H9 (cell line): ENCODE measurements at regions not wholly inside any gene's neighbourhood (a gene's known extent, or its start where the extent isn't known, plus 50 kb on each side); places are given as distances from the start of the nearest gene placed in this dataset.
"Not testable (repeated sequence)": the region's sequence is repeated elsewhere in the genome, so short reads cannot be mapped to it uniquely, and the experiment has no call there.

Experiments
- DNase-seq: peaks from one replicate; pipeline ENCODE4 v3.0.0-alpha.2; 2017
- H2AFZ ChIP-seq: one replicate; pipeline ENCODE4 v1.6.1; 2013; ENCODE audit warnings: mild to moderate bottlenecking, low read length, control low read depth, moderate library complexity
- H2AK5ac ChIP-seq: 2 replicates; pipeline ENCODE4 v1.6.1; 2013; ENCODE audit warnings: low read length, control low read depth, mixed read lengths; ENCODE audit not compliant: insufficient read length
- H2BK120ac ChIP-seq: one replicate; pipeline ENCODE4 v1.6.1; 2013; ENCODE audit warnings: low read depth, mild to moderate bottlenecking, low read length, control low read depth, inconsistent platforms; ENCODE audit not compliant: poor library complexity, severe bottlenecking
- H2BK12ac ChIP-seq: 2 replicates; pipeline ENCODE4 v1.6.1; 2013; ENCODE audit warnings: low read length, control low read depth, mixed read lengths, low read depth; ENCODE audit not compliant: insufficient read length
- H2BK15ac ChIP-seq: 2 replicates; pipeline ENCODE4 v1.6.1; 2013; ENCODE audit warnings: low read depth, low read length, control low read depth
- H2BK20ac ChIP-seq: one replicate; pipeline ENCODE4 v1.6.1; 2013; ENCODE audit warnings: low read depth, mild to moderate bottlenecking, low read length, control low read depth, inconsistent platforms; ENCODE audit not compliant: poor library complexity, severe bottlenecking
- H2BK5ac ChIP-seq: 2 replicates; pipeline ENCODE4 v1.6.1; 2013; ENCODE audit warnings: low read length, control low read depth, mixed read lengths; ENCODE audit not compliant: insufficient read length
- H3K14ac ChIP-seq: 2 replicates; pipeline ENCODE4 v1.6.1; 2013; ENCODE audit warnings: low read length, control low read depth; ENCODE audit not compliant: insufficient read depth
- H3K18ac ChIP-seq: 2 replicates; pipeline ENCODE4 v1.6.1; 2013; ENCODE audit warnings: low read depth, mild to moderate bottlenecking, mixed read lengths, low read length, control low read depth; ENCODE audit not compliant: insufficient read length
- H3K23ac ChIP-seq: 2 replicates; pipeline ENCODE4 v1.6.1; 2013; ENCODE audit warnings: low read length, control low read depth, mixed read lengths, low read depth; ENCODE audit not compliant: insufficient read length
- H3K23me2 ChIP-seq: 2 replicates; pipeline ENCODE4 v1.6.1; 2013; ENCODE audit warnings: low read depth, mild to moderate bottlenecking, mixed read lengths, low read length, control low read depth; ENCODE audit not compliant: insufficient read length, poor library complexity, severe bottlenecking
- H3K27ac ChIP-seq: 2 replicates; pipeline ENCODE4 v1.5.1; 2013; ENCODE audit warnings: low read length, control low read depth, mixed read lengths, low read depth; ENCODE audit not compliant: insufficient read length
- H3K27me3 ChIP-seq: 2 replicates; pipeline ENCODE4 v1.6.1; 2013; ENCODE audit warnings: low read length, control low read depth, inconsistent platforms; ENCODE audit not compliant: insufficient read depth
- H3K4ac ChIP-seq: 2 replicates; pipeline ENCODE4 v1.6.1; 2013; ENCODE audit warnings: low read depth, mild to moderate bottlenecking, control low read depth, inconsistent platforms, low read length, moderate library complexity
- H3K4me1 ChIP-seq: 2 replicates; pipeline ENCODE4 v1.6.1; 2013; ENCODE audit warnings: low read length, control low read depth, inconsistent platforms; ENCODE audit not compliant: insufficient read depth
- H3K4me2 ChIP-seq: 2 replicates; pipeline ENCODE4 v1.6.1; 2013; ENCODE audit warnings: low read length, control low read depth, mixed read lengths; ENCODE audit not compliant: insufficient read length, insufficient read depth
- H3K56ac ChIP-seq: 2 replicates; pipeline ENCODE4 v1.6.1; 2013; ENCODE audit warnings: low read depth, mild to moderate bottlenecking, mixed read lengths, low read length, control low read depth; ENCODE audit not compliant: insufficient read length
- H3K79me1 ChIP-seq: 2 replicates; pipeline ENCODE4 v1.6.1; 2013; ENCODE audit warnings: low read depth, mild to moderate bottlenecking, moderate library complexity, low read length, control low read depth, inconsistent platforms; ENCODE audit not compliant: insufficient read depth, poor library complexity, severe bottlenecking
- H3K79me2 ChIP-seq: 2 replicates; pipeline ENCODE4 v1.6.1; 2013; ENCODE audit warnings: low read length, control low read depth, inconsistent platforms; ENCODE audit not compliant: insufficient read depth
- H3K9ac ChIP-seq: 2 replicates; pipeline ENCODE4 v1.6.1; 2013; ENCODE audit warnings: low read length, control low read depth, mixed read lengths; ENCODE audit not compliant: insufficient read length; ENCODE audit errors: extremely low read depth
- H3K9me3 ChIP-seq: one replicate; pipeline ENCODE4 v1.6.1; 2013; ENCODE audit warnings: low read depth, low read length, inconsistent platforms; ENCODE audit not compliant: control insufficient read depth
- H3T11ph ChIP-seq: one replicate; pipeline ENCODE4 v1.6.1; 2013; ENCODE audit warnings: mild to moderate bottlenecking, low read length, control low read depth, inconsistent platforms
- H4K20me1 ChIP-seq: one replicate; pipeline ENCODE4 v1.6.1; 2013; ENCODE audit not compliant: control insufficient read depth, insufficient read length, insufficient read depth
- H4K5ac ChIP-seq: 2 replicates; pipeline ENCODE4 v1.6.1; 2013; ENCODE audit warnings: low read depth, mild to moderate bottlenecking, mixed read lengths, low read length, control low read depth; ENCODE audit not compliant: insufficient read length
- H4K8ac ChIP-seq: replicated peaks from 2 replicates; pipeline ENCODE4 v1.6.1; 2013; ENCODE audit warnings: low read length, control low read depth, mixed read lengths, low read depth; ENCODE audit not compliant: insufficient read length
- H4K91ac ChIP-seq: 2 replicates; pipeline ENCODE4 v1.6.1; 2013; ENCODE audit warnings: low read depth, mild to moderate bottlenecking, moderate library complexity, mixed read lengths, low read length, control low read depth; ENCODE audit not compliant: insufficient read length
- H3K27ac Mint-ChIP-seq, 3 experiments: 2 replicates in 2 of 3; 3 replicates in 1 of 3; pipeline ENCODE4 v1.8.0; 2020 to 2021; ENCODE audit warnings: mixed read lengths in 3 of 3, mild to moderate bottlenecking in 1 of 3, moderate library complexity in 1 of 3
- H3K27me3 Mint-ChIP-seq: 2 replicates; pipeline ENCODE4 v1.8.0; 2021; ENCODE audit warnings: low read depth, mild to moderate bottlenecking, moderate library complexity, mixed read lengths
- H3K36me3 Mint-ChIP-seq, 3 experiments: 2 replicates in 2 of 3; 3 replicates in 1 of 3; pipeline ENCODE4 v1.8.0; 2020 to 2021; ENCODE audit warnings: low read depth in 3 of 3, mixed read lengths in 3 of 3; ENCODE audit not compliant: insufficient read depth in 1 of 3
- H3K4me1 Mint-ChIP-seq, 2 experiments: 2 replicates each; pipeline ENCODE4 v1.8.0; 2020; ENCODE audit warnings: mixed read lengths in 2 of 2
- H3K4me3 Mint-ChIP-seq, 2 experiments: 2 replicates in 1 of 2; 3 replicates in 1 of 2; pipeline ENCODE4 v1.8.0; 2020 to 2021; ENCODE audit warnings: mild to moderate bottlenecking in 2 of 2, mixed read lengths in 2 of 2, moderate library complexity in 1 of 2
- H3K9me3 Mint-ChIP-seq, 2 experiments: 2 replicates in 1 of 2; 3 replicates in 1 of 2; pipeline ENCODE4 v1.8.0; 2020; ENCODE audit warnings: mild to moderate bottlenecking in 2 of 2, mixed read lengths in 2 of 2, moderate library complexity in 1 of 2
- WGBS: extraction: QIAGEN DNeasy Blood & Tissue Kit; methylation state at CpG from one replicate; pipeline ENCODE4 v1.1.7; 2013; ENCODE audit warnings: missing lambda C conversion rate, low lambda C conversion rate, mixed read lengths; ENCODE audit not compliant: insufficient read length; ENCODE audit errors: extremely low coverage; 5-methylcytosine and 5-hydroxymethylcytosine counted together
- TF ChIP-seq, protein P1 (sequence below): fragments of 200-600 bp; sonication (generic); conservative IDR thresholded peaks from 3 replicates; pipeline ENCODE4 v1.8.0; 2021; ENCODE audit warnings: antibody characterized with exemption, mild to moderate bottlenecking

- H3K4ac ChIP-seq: no peak overlapping the region
- no peak overlapping the region for H4K8ac ChIP-seq
- no peak overlapping the region for H3K23ac ChIP-seq
- H2BK15ac ChIP-seq: no peak overlapping the region
- no peak overlapping the region for H4K91ac ChIP-seq
- H2BK12ac ChIP-seq: no peak overlapping the region
- no peaks in the 10 kb centered on the region for H3K79me1 ChIP-seq
- no peak overlapping the region for H3K27ac Mint-ChIP-seq
- H3K36me3 Mint-ChIP-seq: no peaks in the 10 kb centered on the region
- no CpG with 5 or more reads among the region's 3 CpGs for WGBS
- H3K4me1 Mint-ChIP-seq: peaks cover 0 to 3% of the 10 kb centered on the region in 2 experiments; a peak in 2 of 4 replicates
- no peaks in the 10 kb centered on the region; a peak in 3 of 5 replicates for H3K9me3 Mint-ChIP-seq
- no peaks in the 10 kb centered on the region; the same call in 1 of the 2 replicates for H3K27me3 Mint-ChIP-seq
- TF ChIP-seq, protein P1, sequence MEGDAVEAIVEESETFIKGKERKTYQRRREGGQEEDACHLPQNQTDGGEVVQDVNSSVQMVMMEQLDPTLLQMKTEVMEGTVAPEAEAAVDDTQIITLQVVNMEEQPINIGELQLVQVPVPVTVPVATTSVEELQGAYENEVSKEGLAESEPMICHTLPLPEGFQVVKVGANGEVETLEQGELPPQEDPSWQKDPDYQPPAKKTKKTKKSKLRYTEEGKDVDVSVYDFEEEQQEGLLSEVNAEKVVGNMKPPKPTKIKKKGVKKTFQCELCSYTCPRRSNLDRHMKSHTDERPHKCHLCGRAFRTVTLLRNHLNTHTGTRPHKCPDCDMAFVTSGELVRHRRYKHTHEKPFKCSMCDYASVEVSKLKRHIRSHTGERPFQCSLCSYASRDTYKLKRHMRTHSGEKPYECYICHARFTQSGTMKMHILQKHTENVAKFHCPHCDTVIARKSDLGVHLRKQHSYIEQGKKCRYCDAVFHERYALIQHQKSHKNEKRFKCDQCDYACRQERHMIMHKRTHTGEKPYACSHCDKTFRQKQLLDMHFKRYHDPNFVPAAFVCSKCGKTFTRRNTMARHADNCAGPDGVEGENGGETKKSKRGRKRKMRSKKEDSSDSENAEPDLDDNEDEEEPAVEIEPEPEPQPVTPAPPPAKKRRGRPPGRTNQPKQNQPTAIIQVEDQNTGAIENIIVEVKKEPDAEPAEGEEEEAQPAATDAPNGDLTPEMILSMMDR: no peak
- H3K27ac ChIP-seq: no peak overlapping the region
- no peak overlapping the region for H3K4me2 ChIP-seq
- H3K4me3 Mint-ChIP-seq: no peak overlapping the region
- H3T11ph ChIP-seq: no peak overlapping the region
- H2AFZ ChIP-seq: no peak overlapping the region
- no peaks in the 10 kb centered on the region for H4K20me1 ChIP-seq
- no peaks in the 10 kb centered on the region for H3K9me3 ChIP-seq
- H3K27me3 ChIP-seq: no peaks in the 10 kb centered on the region
- H3K14ac ChIP-seq: no peak overlapping the region
- no peaks in the 10 kb centered on the region for H3K4me1 ChIP-seq
- H3K56ac ChIP-seq: no peak overlapping the region
- no peak overlapping the region for H3K18ac ChIP-seq
- no peaks in the 10 kb centered on the region for H3K79me2 ChIP-seq
- no peak overlapping the region for H2BK5ac ChIP-seq
- no peak overlapping the region for H2BK120ac ChIP-seq
- no peak overlapping the region for H4K5ac ChIP-seq
- H3K23me2 ChIP-seq: no peaks in the 10 kb centered on the region
- no peak for DNase-seq
- H2AK5ac ChIP-seq: no peak overlapping the region
- no peak overlapping the region for H2BK20ac ChIP-seq
- H3K9ac ChIP-seq: no peak overlapping the region
Measured at GRCh38 chr3:33962396-33962795, 164.0 kb downstream of the PDCD6IP start.

DNA sequence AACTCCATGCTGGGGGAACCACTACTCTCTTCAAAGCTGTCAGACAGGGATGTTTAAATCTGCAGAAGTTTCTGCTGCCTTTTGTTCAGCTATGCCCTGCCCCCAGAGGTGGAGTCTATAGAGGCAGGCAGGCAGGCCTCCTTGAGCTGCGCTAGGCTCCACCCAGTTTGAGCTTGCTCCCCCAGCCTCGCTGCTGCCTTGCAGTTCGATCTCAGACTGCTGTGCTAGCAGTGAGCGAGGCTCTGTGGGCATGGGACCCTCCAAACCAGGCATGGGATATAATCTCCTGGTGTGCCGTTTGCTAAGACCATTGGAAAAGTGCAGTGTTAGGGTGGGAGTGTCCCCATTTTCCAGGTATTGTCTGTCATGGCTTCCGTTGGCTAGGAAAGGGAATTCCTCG, 171.8 kb downstream of the PDCD6IP start:
- not testable (repeated sequence) for H3K4me3 Mint-ChIP-seq, DNase-seq, H3K4ac ChIP-seq, H3K27ac Mint-ChIP-seq, H3K27me3 Mint-ChIP-seq, H3K23ac ChIP-seq, H2AFZ ChIP-seq, H3K27me3 ChIP-seq, H3K18ac ChIP-seq, H3K4me1 ChIP-seq, H3K79me2 ChIP-seq, H2BK15ac ChIP-seq, H3K4me2 ChIP-seq, H2AK5ac ChIP-seq, H4K91ac ChIP-seq, H3K4me1 Mint-ChIP-seq, H3K14ac ChIP-seq, H3K27ac ChIP-seq, H4K20me1 ChIP-seq, H3K79me1 ChIP-seq, H3T11ph ChIP-seq, H3K9ac ChIP-seq, H2BK20ac ChIP-seq, H3K56ac ChIP-seq, H3K23me2 ChIP-seq, H2BK12ac ChIP-seq, H2BK5ac ChIP-seq, H2BK120ac ChIP-seq, H4K8ac ChIP-seq, H4K5ac ChIP-seq
- H3K36me3 Mint-ChIP-seq: peaks cover 8 to 26% (median 14%) of the 10 kb centered on the region in 3 experiments
- WGBS: no CpG with 5 or more reads among the region's 7 CpGs
- H3K9me3 Mint-ChIP-seq: peaks cover 23 to 33% of the 10 kb centered on the region in 2 experiments
- H3K9me3 ChIP-seq: peaks cover 11% of the 10 kb centered on the region
